ENCODE measurements at regions not wholly inside any gene's neighbourhood (a gene's known extent, or its start where the extent isn't known, plus 50 kb on each side); places are given as distances from the start of the nearest gene placed in this dataset.

- Histone ChIP-seq H3K4me2 (ENCODE audit: low read length) (no peak overlapping the region), H2AFZ (no peak overlapping the region), H3K79me2 (no peaks in the 10 kb centered on the region), H3K9me3 (ENCODE audit: control insufficient read depth, low read length) (no peaks in the 10 kb centered on the region), H3K27ac (no peak overlapping the region), H3K4me1 (no peaks in the 10 kb centered on the region), H3K4me3 (ENCODE audit: low read depth, low read length) (no peak overlapping the region), H3K36me3 (ENCODE audit: control insufficient read depth, insufficient read depth, low read length) (no peaks in the 10 kb centered on the region), H3K9ac (no peak overlapping the region), H3K27me3 (ENCODE audit: control insufficient read depth, insufficient read depth, low read length) (no peaks in the 10 kb centered on the region)
- TF ChIP-seq CTCF (IDR thresholded peaks at IDR 0.05): no peak
Measured at GRCh38 chr9:7405924-7406604, 393.5 kb downstream of the DMAC1 start.

DNA sequence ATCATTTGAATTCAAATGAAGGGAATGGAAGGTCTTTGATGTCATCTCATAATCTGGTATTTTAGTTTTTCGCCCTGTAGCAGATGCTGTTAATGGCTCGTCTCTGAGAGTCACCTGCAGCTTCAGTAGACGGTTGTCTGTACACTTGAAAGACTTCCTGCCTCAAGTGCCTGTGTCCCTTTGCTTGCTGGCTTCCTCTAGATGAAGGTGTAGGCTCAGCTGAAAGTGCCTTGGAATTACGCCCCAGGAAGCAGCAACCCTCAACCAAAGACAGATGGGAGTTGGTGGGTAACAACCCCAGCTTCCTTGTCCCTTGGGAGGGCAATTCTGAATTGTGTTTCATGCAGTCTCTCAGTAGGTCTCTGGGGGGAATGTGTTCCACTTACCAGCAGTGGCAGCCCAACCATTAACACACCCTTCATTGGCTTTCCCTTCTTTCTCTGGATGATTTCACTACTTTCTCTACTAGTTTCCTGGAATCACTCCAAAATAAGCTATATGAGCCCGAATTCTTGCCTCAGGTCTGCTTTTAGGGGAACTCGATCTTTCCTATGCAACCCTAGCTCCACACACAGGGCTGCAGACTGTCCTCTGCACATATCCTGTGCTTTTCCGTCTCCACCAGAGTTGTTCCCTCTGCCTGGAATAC, 395.6 kb downstream of the DMAC1 start:
- Histone ChIP-seq H3K4me2 (ENCODE audit: low read length) (no peak overlapping the region), H2AFZ (no peak overlapping the region), H3K9ac (no peak overlapping the region), H3K9me3 (ENCODE audit: control insufficient read depth, low read length) (no peaks in the 10 kb centered on the region), H3K27me3 (ENCODE audit: control insufficient read depth, insufficient read depth, low read length) (no peaks in the 10 kb centered on the region), H3K4me3 (ENCODE audit: low read depth, low read length) (no peak overlapping the region), H3K36me3 (ENCODE audit: control insufficient read depth, insufficient read depth, low read length) (no peaks in the 10 kb centered on the region), H3K27ac (no peak overlapping the region), H3K4me1 (no peaks in the 10 kb centered on the region), H3K79me2 (no peaks in the 10 kb centered on the region)
- TF ChIP-seq CTCF (IDR thresholded peaks at IDR 0.05): no peak

GRCh38 chr9:7403028-7403389, 396.6 kb downstream of the DMAC1 start:
- no peaks in the 10 kb centered on the region for H3K4me1 ChIP-seq
- no peak overlapping the region for H2AFZ ChIP-seq
- H3K27ac ChIP-seq: no peak overlapping the region
- no peaks in the 10 kb centered on the region for H3K27me3 ChIP-seq (ENCODE audit: control insufficient read depth, insufficient read depth, low read length)
- H3K9ac ChIP-seq: no peak overlapping the region
- TF ChIP-seq CTCF (IDR thresholded peaks at IDR 0.05): no peak
- H3K79me2 ChIP-seq: no peaks in the 10 kb centered on the region
- no peak overlapping the region for H3K4me3 ChIP-seq (ENCODE audit: low read depth, low read length)
- H3K9me3 ChIP-seq (ENCODE audit: control insufficient read depth, low read length): no peaks in the 10 kb centered on the region
- no peak overlapping the region for H3K4me2 ChIP-seq (ENCODE audit: low read length)
- no peaks in the 10 kb centered on the region for H3K36me3 ChIP-seq (ENCODE audit: control insufficient read depth, insufficient read depth, low read length)

DNA sequence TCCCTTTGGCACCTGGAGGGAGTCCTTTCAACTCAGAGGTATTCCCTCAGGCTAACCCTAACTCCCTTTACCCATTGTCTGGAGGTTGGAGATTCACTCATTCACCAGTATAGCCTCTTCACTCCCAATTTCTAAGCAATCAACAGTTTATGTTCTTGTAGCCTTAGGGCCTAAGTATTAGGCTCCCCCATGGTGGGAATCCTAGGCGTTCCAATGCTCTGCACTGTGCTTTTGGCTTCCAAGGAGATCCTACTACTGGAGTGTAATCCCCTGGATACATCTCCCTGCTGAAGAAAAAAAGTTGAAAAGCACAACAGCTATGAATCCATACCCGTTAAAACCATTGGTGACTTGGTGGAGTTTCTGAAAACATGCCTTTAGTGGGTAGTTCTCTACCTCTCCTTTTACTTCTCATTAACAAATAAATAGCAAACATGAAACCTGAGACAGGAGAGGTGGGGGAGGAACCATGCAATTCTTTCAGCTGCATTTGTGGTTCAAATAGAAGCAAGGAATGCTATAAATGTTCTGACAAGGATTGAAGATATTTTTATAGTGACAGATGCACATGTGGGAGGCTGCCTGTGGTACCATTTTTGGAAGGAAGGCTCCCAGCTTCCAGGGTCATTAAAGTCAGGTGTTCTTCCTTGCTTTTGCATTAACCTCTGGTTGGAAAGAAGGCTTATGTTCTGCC, 397.1 kb downstream of the DMAC1 start:
- Histone ChIP-seq H3K9me3 (ENCODE audit: control insufficient read depth, low read length) (no peaks in the 10 kb centered on the region), H3K4me3 (ENCODE audit: low read depth, low read length) (no peak overlapping the region), H3K9ac (no peak overlapping the region), H3K27ac (no peak overlapping the region), H3K4me1 (no peaks in the 10 kb centered on the region), H2AFZ (no peak overlapping the region), H3K4me2 (ENCODE audit: low read length) (no peak overlapping the region), H3K36me3 (ENCODE audit: control insufficient read depth, insufficient read depth, low read length) (no peaks in the 10 kb centered on the region), H3K27me3 (ENCODE audit: control insufficient read depth, insufficient read depth, low read length) (no peaks in the 10 kb centered on the region), H3K79me2 (no peaks in the 10 kb centered on the region)
- TF ChIP-seq CTCF (IDR thresholded peaks at IDR 0.05): no peak
